Memory B cell (primary cell): ENCODE measurements at regions not wholly inside any gene's neighbourhood (a gene's known extent, or its start where the extent isn't known, plus 50 kb on each side); places are given as distances from the start of the nearest gene placed in this dataset.

Source experiments
- ATAC-seq: fragments of 150-1000 bp; cut with Tn5 transposase; 2 replicates; pipeline ENCODE4 v1.10.0; 2021; ENCODE audit warnings: low read depth, mild to moderate bottlenecking, moderate library complexity
- DNase-seq, 2 donors: peaks; one replicate each; pipeline ENCODE4 v3.0.0; 2022; ENCODE audit warnings: low spot score in 2 of 2
- H3K27ac Mint-ChIP-seq: one replicate; pipeline ENCODE4 v1.8.0; 2022; ENCODE audit warnings: mild to moderate bottlenecking, moderate library complexity, mixed read lengths
- H3K27me3 Mint-ChIP-seq: one replicate; pipeline ENCODE4 v1.8.0; 2022; ENCODE audit warnings: mixed read lengths
- H3K36me3 Mint-ChIP-seq: one replicate; pipeline ENCODE4 v1.8.0; 2022; ENCODE audit warnings: mild to moderate bottlenecking, mixed read lengths
- H3K4me1 Mint-ChIP-seq: one replicate; pipeline ENCODE4 v1.8.0; 2022; ENCODE audit warnings: mixed read lengths
- H3K4me3 Mint-ChIP-seq: one replicate; pipeline ENCODE4 v1.8.0; 2022; ENCODE audit warnings: mild to moderate bottlenecking, moderate library complexity, mixed read lengths
- H3K9me3 Mint-ChIP-seq: one replicate; pipeline ENCODE4 v1.8.0; 2022; ENCODE audit warnings: mixed read lengths

GRCh38 chr9:79469164-79469563, 102.6 kb upstream of the TLE4 start:
- Mint-ChIP-seq H3K9me3 (no peaks in the 10 kb centered on the region), H3K4me3 (no peak overlapping the region), H3K27ac (no peak overlapping the region), H3K4me1 (no peaks in the 10 kb centered on the region), H3K27me3 (no peaks in the 10 kb centered on the region), H3K36me3 (no peaks in the 10 kb centered on the region)
- no peak for ATAC-seq
- DNase-seq = no peak

GRCh38 chr9:79470954-79471353, 100.8 kb upstream of the TLE4 start:
- Mint-ChIP-seq H3K27me3 (no peaks in the 10 kb centered on the region), H3K4me3 (no peak overlapping the region), H3K4me1 (no peaks in the 10 kb centered on the region), H3K9me3 (no peaks in the 10 kb centered on the region), H3K36me3 (no peaks in the 10 kb centered on the region), H3K27ac (no peak overlapping the region)
- DNase-seq (no peak), ATAC-seq (no peak)

DNA sequence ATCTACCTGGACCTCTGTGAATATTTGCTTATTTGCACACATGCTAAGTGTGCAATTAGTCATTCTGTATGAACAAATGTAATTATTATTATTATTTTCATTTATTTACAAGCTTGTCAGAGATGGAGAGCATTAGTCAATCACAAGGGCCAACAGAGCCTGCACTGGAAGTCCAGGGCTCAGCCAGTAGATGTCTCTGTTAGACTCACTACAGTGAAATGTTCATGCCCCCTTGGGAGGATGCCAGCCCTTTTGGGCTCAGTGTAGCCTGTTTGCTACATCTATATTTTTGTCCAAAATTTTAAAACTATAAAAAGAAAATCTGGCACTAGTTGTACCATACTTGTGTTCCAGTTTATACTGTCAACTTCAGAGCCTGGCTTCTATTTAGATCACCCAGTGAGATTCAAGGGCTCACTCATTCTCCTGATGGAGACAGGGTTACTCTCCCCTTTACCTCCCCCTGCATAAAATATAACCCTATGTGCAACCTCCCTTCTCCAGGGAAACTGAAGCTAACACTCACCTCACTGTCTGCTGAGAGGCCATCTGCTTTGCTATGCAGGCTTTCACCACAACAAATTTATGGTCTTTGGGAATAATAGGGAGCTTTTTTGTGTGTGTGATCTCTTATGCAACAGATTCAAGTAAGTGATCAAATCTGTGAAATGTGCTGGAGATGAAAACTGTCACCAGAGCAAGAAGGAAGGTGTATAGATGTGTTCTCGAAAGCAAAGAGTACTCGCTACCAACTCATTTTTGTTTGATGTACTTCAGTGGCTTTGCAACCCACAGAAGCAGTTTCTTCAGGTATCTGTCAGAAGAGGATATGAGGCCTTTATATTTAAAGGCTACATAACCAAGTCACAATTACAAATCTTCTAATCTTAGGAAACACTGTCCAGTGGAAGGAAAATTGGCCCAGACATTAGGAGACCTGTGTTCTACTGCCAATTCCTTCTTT, 99.9 kb upstream of the TLE4 start:
- no peak overlapping the region for H3K27ac Mint-ChIP-seq
- H3K9me3 Mint-ChIP-seq = no peaks in the 10 kb centered on the region
- H3K36me3 Mint-ChIP-seq = no peaks in the 10 kb centered on the region
- H3K4me1 Mint-ChIP-seq = no peaks in the 10 kb centered on the region
- ATAC-seq (no peak), DNase-seq (no peak)
- no peak overlapping the region for H3K4me3 Mint-ChIP-seq
- H3K27me3 Mint-ChIP-seq = no peaks in the 10 kb centered on the region

- DNase-seq (no peak), ATAC-seq (no peak)
- Mint-ChIP-seq H3K27ac (no peak overlapping the region), H3K27me3 (no peaks in the 10 kb centered on the region), H3K4me3 (no peak overlapping the region), H3K9me3 (no peaks in the 10 kb centered on the region), H3K4me1 (peaks cover 3% of the 10 kb centered on the region), H3K36me3 (no peaks in the 10 kb centered on the region)
Measured at GRCh38 chr9:79473704-79474103, 98.1 kb upstream of the TLE4 start.

DNA sequence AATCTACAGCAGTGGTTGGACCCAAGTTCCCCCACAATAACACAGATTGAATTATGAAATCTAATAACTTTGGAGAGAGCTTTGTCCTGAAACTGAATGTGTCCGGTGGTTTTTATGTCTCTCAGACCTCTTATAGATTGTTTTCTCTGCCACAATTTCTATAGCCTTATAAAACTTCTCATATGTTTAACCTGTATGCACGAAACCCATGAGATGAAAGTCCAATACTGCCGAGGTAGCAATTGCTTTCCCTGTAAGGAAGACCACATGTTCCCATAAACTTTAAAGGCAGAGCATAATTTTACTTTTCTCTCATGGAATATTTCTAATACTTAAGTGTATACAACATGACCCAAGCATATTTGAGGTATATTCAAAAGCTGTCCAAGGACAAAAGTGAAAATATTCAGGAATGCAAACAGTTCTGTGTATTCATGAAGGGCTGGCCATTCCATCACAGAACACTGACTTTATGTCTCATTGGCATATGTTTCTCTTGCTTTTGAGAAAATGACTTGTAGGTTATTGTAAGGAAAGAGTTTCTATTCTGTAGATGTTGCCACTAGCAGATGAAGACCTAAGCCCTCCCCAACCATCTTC, 94.4 kb upstream of the TLE4 start:
- DNase-seq (no peak), ATAC-seq (no peak)
- Mint-ChIP-seq H3K36me3 (no peaks in the 10 kb centered on the region), H3K27me3 (no peaks in the 10 kb centered on the region), H3K4me1 (peaks cover 3% of the 10 kb centered on the region), H3K9me3 (no peaks in the 10 kb centered on the region), H3K4me3 (no peak overlapping the region), H3K27ac (no peak overlapping the region)

DNA sequence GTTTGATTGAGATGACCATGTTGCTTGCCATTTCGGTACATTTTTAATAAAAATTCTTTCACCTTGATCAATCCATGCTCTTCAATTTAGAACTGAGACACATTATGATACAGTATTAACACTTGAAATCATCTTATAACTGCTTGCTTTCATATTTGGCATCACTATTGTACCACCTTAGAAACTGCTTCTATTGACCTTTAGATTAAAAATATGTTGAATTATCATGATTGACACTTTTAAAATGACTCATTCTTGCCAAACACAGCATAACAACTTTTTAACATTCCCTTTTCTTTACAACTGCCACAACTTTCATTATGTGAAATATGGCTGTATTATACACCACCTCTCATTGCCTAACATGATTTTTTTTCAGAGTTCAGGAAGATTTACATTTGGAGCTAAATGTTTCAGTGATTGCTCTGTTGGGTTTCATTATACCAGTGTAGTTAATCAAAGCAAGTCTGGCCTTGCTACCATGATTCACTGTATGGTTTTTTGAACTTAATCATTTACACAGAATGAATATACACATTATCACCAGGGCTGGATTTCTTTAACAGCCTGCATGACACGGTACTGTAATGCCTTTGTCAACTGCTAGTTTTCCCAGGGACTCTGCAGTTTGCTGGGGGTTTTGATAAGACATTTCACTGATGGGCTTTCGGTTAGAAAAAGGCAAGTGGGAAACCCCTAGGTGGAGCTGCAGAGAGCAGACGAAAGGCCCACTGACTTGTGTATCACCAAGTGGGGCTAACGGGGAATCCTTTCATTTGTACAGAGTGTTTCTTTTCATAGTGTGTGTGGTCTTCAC, 93.6 kb upstream of the TLE4 start:
- DNase-seq = no peak
- Mint-ChIP-seq H3K4me3 (no peak overlapping the region), H3K27me3 (no peaks in the 10 kb centered on the region), H3K4me1 (peaks cover 3% of the 10 kb centered on the region), H3K27ac (no peak overlapping the region), H3K9me3 (no peaks in the 10 kb centered on the region), H3K36me3 (no peaks in the 10 kb centered on the region)
- ATAC-seq = peak; percentile 58

GRCh38 chr9:79480639-79481038, 91.1 kb upstream of the TLE4 start:
- ATAC-seq (no peak), DNase-seq (no peak)
- Mint-ChIP-seq H3K9me3 (no peaks in the 10 kb centered on the region), H3K4me3 (no peak overlapping the region), H3K27ac (no peak overlapping the region), H3K36me3 (no peaks in the 10 kb centered on the region), H3K4me1 (peaks cover 3% of the 10 kb centered on the region), H3K27me3 (no peaks in the 10 kb centered on the region)

DNA sequence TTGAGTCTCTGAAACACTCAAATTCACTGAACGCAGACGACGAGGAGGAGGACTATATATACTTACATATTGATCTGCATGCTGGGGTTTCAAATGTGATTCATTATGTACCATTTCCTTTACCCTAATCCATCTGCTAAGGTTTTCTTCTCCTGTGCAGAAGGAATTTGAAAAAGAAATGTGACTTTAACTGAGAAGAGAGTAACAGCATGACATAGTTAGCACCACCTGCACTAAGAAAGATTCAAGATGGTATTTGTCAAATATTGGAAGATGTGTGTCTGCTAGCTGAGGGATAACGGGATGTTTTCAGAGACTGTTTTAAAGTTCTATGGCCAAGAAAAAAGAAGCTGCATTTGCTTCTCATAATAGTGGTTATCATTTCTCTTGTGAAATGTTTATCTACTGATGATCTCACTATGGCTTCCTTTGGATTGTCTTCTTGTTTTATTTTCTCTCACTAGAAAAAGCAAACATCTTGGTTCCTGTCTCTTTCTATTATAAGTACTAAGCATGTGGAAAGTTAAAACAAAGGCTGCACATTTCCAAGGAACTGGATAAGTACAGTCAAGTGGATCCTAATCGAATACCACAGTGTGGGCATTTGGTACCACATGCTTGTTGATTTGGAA, 89.8 kb upstream of the TLE4 start:
- no peak for DNase-seq
- Mint-ChIP-seq H3K4me3 (no peak overlapping the region), H3K9me3 (peaks cover 2% of the 10 kb centered on the region), H3K27me3 (peaks cover 3% of the 10 kb centered on the region), H3K4me1 (peaks cover 5% of the 10 kb centered on the region), H3K27ac (no peak overlapping the region), H3K36me3 (peaks cover 2% of the 10 kb centered on the region)
- ATAC-seq = no peak

DNA sequence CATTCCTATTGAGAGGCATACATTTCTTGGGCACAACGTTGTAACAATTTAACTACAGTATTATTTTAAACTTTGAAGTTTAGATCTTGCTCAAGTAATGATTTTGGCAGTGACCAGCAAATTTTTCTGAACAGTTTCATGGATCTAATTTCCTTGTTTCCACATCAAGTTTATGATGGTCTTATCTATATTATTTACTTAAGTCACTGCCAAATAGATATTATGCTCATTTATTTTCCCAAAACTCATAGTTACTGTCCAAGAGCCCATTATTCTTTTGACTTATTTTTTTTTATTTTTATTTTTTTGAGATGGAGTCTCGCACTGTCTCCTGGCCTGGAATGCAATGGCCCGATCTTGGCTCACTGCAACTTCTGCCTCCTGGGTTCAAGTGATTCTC, 86.5 kb upstream of the TLE4 start:
- Mint-ChIP-seq H3K4me3 (no peak overlapping the region), H3K9me3 (peaks cover 2% of the 10 kb centered on the region), H3K27me3 (peaks cover 3% of the 10 kb centered on the region), H3K4me1 (peaks cover 2% of the 10 kb centered on the region), H3K36me3 (peaks cover 2% of the 10 kb centered on the region), H3K27ac (no peak overlapping the region)
- ATAC-seq (no peak), DNase-seq (no peak)

- peaks cover 3% of the 10 kb centered on the region for H3K9me3 Mint-ChIP-seq
- peaks cover 3% of the 10 kb centered on the region for H3K36me3 Mint-ChIP-seq
- peaks cover 2% of the 10 kb centered on the region for H3K4me1 Mint-ChIP-seq
- DNase-seq (no peak), ATAC-seq (no peak)
- H3K4me3 Mint-ChIP-seq = no peak overlapping the region
- peaks cover 3% of the 10 kb centered on the region for H3K27me3 Mint-ChIP-seq
- H3K27ac Mint-ChIP-seq = no peak overlapping the region
Measured at GRCh38 chr9:79489261-79490000, 82.3 kb upstream of the TLE4 start.

GRCh38 chr9:79490657-79491248, 81.0 kb upstream of the TLE4 start:
- Mint-ChIP-seq H3K4me3 (no peak overlapping the region), H3K9me3 (peaks cover 3% of the 10 kb centered on the region), H3K36me3 (peaks cover 3% of the 10 kb centered on the region), H3K27me3 (peaks cover 3% of the 10 kb centered on the region), H3K4me1 (peaks cover 2% of the 10 kb centered on the region), H3K27ac (no peak overlapping the region)
- ATAC-seq (no peak), DNase-seq (no peak)

- no peaks in the 10 kb centered on the region for H3K27me3 Mint-ChIP-seq
- H3K27ac Mint-ChIP-seq = no peak overlapping the region
- DNase-seq (no peak), ATAC-seq (no peak)
- no peaks in the 10 kb centered on the region for H3K4me1 Mint-ChIP-seq
- peaks cover 2% of the 10 kb centered on the region for H3K9me3 Mint-ChIP-seq
- H3K36me3 Mint-ChIP-seq = peaks cover 1% of the 10 kb centered on the region
- no peak overlapping the region for H3K4me3 Mint-ChIP-seq
Measured at GRCh38 chr9:79492092-79493009, 79.4 kb upstream of the TLE4 start.
